Gastroesophageal sphincter (tissue), 4 donors: ENCODE measurements at regions not wholly inside any gene's neighbourhood (a gene's known extent, or its start where the extent isn't known, plus 50 kb on each side); places are given as distances from the start of the nearest gene placed in this dataset.

Source experiments
- ATAC-seq: fragments of 150-250 bp; one replicate; pipeline ENCODE4 v1.9.1; 2016; ENCODE audit warnings: mild to moderate bottlenecking, moderate library complexity
- H3K27ac ChIP-seq, 4 donors: fragments of 200-600 bp; sonication (generic) in 3 of 4; 1 replicate in 3 of 4; 2 replicates in 1 of 4; pipeline ENCODE4 v1.5.1; 2016 to 2019
- H3K27me3 ChIP-seq: fragments of 200-600 bp; sonication (generic); one replicate; pipeline ENCODE4 v1.5.1; 2019
- H3K36me3 ChIP-seq, 2 donors: fragments of 200-600 bp; sonication (generic); one replicate each; pipeline ENCODE4 v1.5.1; 2019; ENCODE audit warnings: control low read depth in 1 of 2
- H3K4me1 ChIP-seq, 3 donors: fragments of 200-600 bp; sonication (generic); 1 replicate in 2 of 3; 2 replicates in 1 of 3; pipeline ENCODE4 v1.5.1; 2016 to 2019; ENCODE audit warnings: control low read depth in 2 of 3
- H3K4me3 ChIP-seq, 2 donors: fragments of 200-600 bp; sonication (generic); one replicate each; pipeline ENCODE4 v1.5.1; 2019; ENCODE audit warnings: mild to moderate bottlenecking in 1 of 2, moderate library complexity in 1 of 2
- H3K9me3 ChIP-seq, 3 donors: fragments of 200-600 bp; sonication (generic); one replicate each; pipeline ENCODE4 v1.5.1; 2017 to 2019; ENCODE audit warnings: control low read depth in 2 of 3
- CTCF ChIP-seq, 4 experiments: fragments of 200-600 bp in 2 of 4; fragments of 450-650 bp in 2 of 4; sonication (generic) in 1 of 4; IDR thresholded peaks; one replicate each; pipeline ENCODE4 v1.5.1; 2017 to 2019; ENCODE audit warnings: antibody characterized with exemption in 4 of 4, mild to moderate bottlenecking in 2 of 4, moderate library complexity in 2 of 4
- EP300 ChIP-seq: sonication (generic); formaldehyde crosslinking; IDR thresholded peaks from one replicate; pipeline ENCODE4 v1.6.1; 2017; ENCODE audit warnings: antibody characterized with exemption, mild to moderate bottlenecking
- POLR2A ChIP-seq, 2 donors: fragments of 450-650 bp; IDR thresholded peaks; one replicate each; pipeline ENCODE4 v1.6.1; 2017; ENCODE audit warnings: antibody characterized with exemption in 2 of 2, mild to moderate bottlenecking in 2 of 2, moderate library complexity in 1 of 2
- POLR2AphosphoS5 ChIP-seq: sonication (generic); formaldehyde crosslinking; IDR thresholded peaks from one replicate; pipeline ENCODE4 v1.6.1; 2017; ENCODE audit warnings: antibody characterized with exemption
- WGBS, 2 donors: methylation state at CpG; one replicate each; pipeline ENCODE4 v1.1.5; 2018; ENCODE audit warnings: low coverage in 1 of 2; 5-methylcytosine and 5-hydroxymethylcytosine counted together

DNA sequence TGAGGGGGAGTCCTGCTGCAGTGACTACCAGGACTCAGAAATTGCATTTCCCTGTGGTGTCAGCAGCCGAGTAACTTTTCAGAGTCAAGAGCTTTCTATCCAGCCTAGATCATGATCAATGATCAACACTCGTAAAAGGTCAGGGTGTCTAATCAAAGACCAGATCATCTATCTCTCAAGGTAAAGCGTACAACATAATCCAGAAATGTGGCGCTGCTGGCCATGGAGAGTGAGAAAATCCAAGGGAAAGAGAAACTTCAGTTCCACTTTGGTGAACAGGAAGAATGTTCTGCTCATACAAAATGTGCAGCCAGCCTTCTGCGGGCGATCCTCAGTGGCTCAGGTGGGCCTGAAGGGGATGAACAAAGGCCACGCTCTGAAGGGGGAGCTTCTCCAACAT, 1005.8 kb upstream of the NR2F2 start:
- H3K4me3 ChIP-seq = peak overlapping the region in 1 of 2 donors; percentile 2
- H3K27ac ChIP-seq = peak overlapping the region in 2 of 4 donors; percentile 79
- peaks cover 0 to 10% (median 0%) of the 10 kb centered on the region in 3 donors for H3K4me1 ChIP-seq
- no peaks in the 10 kb centered on the region for H3K9me3 ChIP-seq
- no peaks in the 10 kb centered on the region for H3K36me3 ChIP-seq
- 82 to 94% methylated on average over 6 of the region's 7 CpGs for WGBS, 2 donors
- TF ChIP-seq POLR2AphosphoS5 (no peak), POLR2A (IDR thresholded peaks at IDR 0.05) (no peak), CTCF (IDR thresholded peaks at IDR 0.05) (no peak), EP300 (no peak)
- H3K27me3 ChIP-seq = peaks cover 15% of the 10 kb centered on the region
- no peak for ATAC-seq

GRCh38 chr15:95325763-95326404, 1004.6 kb upstream of the NR2F2 start:
- Histone ChIP-seq H3K27ac (peak overlapping the region in 3 of 4 donors; percentile 30 to 79 (median 79)), H3K36me3 (no peaks in the 10 kb centered on the region), H3K4me3 (peak overlapping the region in 1 of 2 donors; percentile 60), H3K27me3 (peaks cover 15% of the 10 kb centered on the region), H3K9me3 (no peaks in the 10 kb centered on the region), H3K4me1 (peaks cover 0 to 10% (median 0%) of the 10 kb centered on the region in 3 donors)
- WGBS, 2 donors = 47 to 64% methylated on average over 7 of the region's 7 CpGs
- TF ChIP-seq POLR2A (IDR thresholded peaks at IDR 0.05) (no peak), POLR2AphosphoS5 (no peak), CTCF (IDR thresholded peaks at IDR 0.05) (no peak), EP300 (no peak)
- peak; percentile 55 for ATAC-seq

GRCh38 chr15:95326431-95327182, 1003.9 kb upstream of the NR2F2 start:
- peaks cover 0 to 10% (median 0%) of the 10 kb centered on the region in 3 donors for H3K4me1 ChIP-seq
- H3K27ac ChIP-seq = peak overlapping the region; percentile 20 to 79 (median 78)
- peak; percentile 72 for ATAC-seq
- peaks cover 15% of the 10 kb centered on the region for H3K27me3 ChIP-seq
- WGBS, 2 donors = 8 to 22% methylated on average over 8 to 22 of the region's 59 CpGs
- H3K36me3 ChIP-seq = no peaks in the 10 kb centered on the region
- H3K4me3 ChIP-seq = peak overlapping the region; percentile 38 to 60
- TF ChIP-seq POLR2AphosphoS5 (peak; percentile 48), EP300 (no peak)
- H3K9me3 ChIP-seq = no peaks in the 10 kb centered on the region

DNA sequence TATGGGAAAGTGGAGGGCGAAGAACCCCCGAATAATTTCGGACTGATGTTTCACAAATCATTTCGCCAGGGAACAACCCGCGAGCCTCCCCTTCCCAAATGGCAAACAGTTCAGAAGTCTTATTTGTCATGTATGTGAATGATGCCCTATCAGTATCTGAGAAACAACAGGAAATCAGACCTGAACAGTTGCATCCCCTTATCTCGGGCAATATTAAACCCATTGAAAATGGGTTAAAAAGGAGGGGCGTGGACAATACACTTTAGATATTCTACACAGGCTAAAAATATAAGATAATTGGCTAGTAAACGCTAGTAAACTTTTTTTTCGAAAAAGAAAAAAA, 1003.3 kb upstream of the NR2F2 start:
- TF ChIP-seq CTCF (IDR thresholded peaks at IDR 0.05) (no peak), EP300 (no peak), POLR2AphosphoS5 (no peak), POLR2A (IDR thresholded peaks at IDR 0.05) (no peak)
- Histone ChIP-seq H3K27me3 (peaks cover 15% of the 10 kb centered on the region), H3K36me3 (no peaks in the 10 kb centered on the region), H3K4me1 (peaks cover 0 to 10% (median 0%) of the 10 kb centered on the region in 3 donors), H3K9me3 (no peaks in the 10 kb centered on the region), H3K27ac (peak overlapping the region in 3 of 4 donors; percentile 76 to 79 (median 79)), H3K4me3 (peak overlapping the region; percentile 38 to 60)
- WGBS, 2 donors = 36 to 47% methylated on average over 8 to 10 of the region's 10 CpGs
- no peak for ATAC-seq

- no peaks in the 10 kb centered on the region for H3K36me3 ChIP-seq
- peak overlapping the region in 3 of 4 donors; percentile 57 to 79 (median 79) for H3K27ac ChIP-seq
- peaks cover 15% of the 10 kb centered on the region for H3K27me3 ChIP-seq
- no peaks in the 10 kb centered on the region for H3K9me3 ChIP-seq
- TF ChIP-seq POLR2A (IDR thresholded peaks at IDR 0.05) (no peak), CTCF (IDR thresholded peaks at IDR 0.05) (no peak), EP300 (no peak), POLR2AphosphoS5 (no peak)
- ATAC-seq = no peak
- H3K4me1 ChIP-seq = peaks cover 0 to 10% (median 0%) of the 10 kb centered on the region in 3 donors
- 53 to 57% methylated on average over 9 to 10 of the region's 10 CpGs for WGBS, 2 donors
- peak overlapping the region in 1 of 2 donors; percentile 60 for H3K4me3 ChIP-seq
These were observed 1002.8 kb upstream of the NR2F2 start for GRCh38 chr15:95327661-95328060.
